HL-60 (cell line): ENCODE measurements at regions not wholly inside any gene's neighbourhood (a gene's known extent, or its start where the extent isn't known, plus 50 kb on each side); places are given as distances from the start of the nearest gene placed in this dataset.

Source experiments
- DNase-seq, 2 experiments: peaks; one replicate each; pipeline ENCODE4 v3.0.0-alpha.2; 2010 to 2020; ENCODE audit warnings: low read depth in 1 of 2, low spot score in 1 of 2
- H3K27ac ChIP-seq: fragments of 250-450 bp; sonication (Bioruptor Pico); replicated peaks from 2 replicates; pipeline ENCODE4 v1.5.1; 2020; ENCODE audit warnings: mild to moderate bottlenecking, moderate library complexity
- H3K27me3 ChIP-seq: fragments of 250-450 bp; sonication (Bioruptor Pico); 2 replicates; pipeline ENCODE4 v1.5.1; 2021; ENCODE audit warnings: mild to moderate bottlenecking, moderate library complexity; ENCODE audit not compliant: insufficient read depth, poor library complexity, severe bottlenecking
- H3K4me3 ChIP-seq: replicated peaks from 2 replicates; pipeline ENCODE4 v1.5.1; 2011; ENCODE audit warnings: mild to moderate bottlenecking, control low read depth, low read length; ENCODE audit not compliant: insufficient read depth
- GABPA ChIP-seq: IDR thresholded peaks from 2 replicates; pipeline ENCODE4 v1.6.1; 2012; ENCODE audit warnings: low read depth
- POLR2AphosphoS5 ChIP-seq: IDR thresholded peaks from 2 replicates; pipeline ENCODE4 v1.6.1; 2012; ENCODE audit warnings: low read depth
- SPI1 ChIP-seq: IDR thresholded peaks from 2 replicates; pipeline ENCODE4 v1.6.1; 2012; ENCODE audit warnings: low read depth, mild to moderate bottlenecking, borderline replicate concordance
- TF ChIP-seq, protein P1 (sequence below): IDR thresholded peaks from 2 replicates; pipeline ENCODE4 v1.6.1; 2012; ENCODE audit warnings: low read depth; ENCODE audit not compliant: insufficient replicate concordance
- TF ChIP-seq, protein P2 (sequence below): IDR thresholded peaks from one replicate; pipeline ENCODE4 v1.5.1; 2011; ENCODE audit warnings: low read length, control low read depth, inconsistent platforms; ENCODE audit not compliant: insufficient read depth

DNA sequence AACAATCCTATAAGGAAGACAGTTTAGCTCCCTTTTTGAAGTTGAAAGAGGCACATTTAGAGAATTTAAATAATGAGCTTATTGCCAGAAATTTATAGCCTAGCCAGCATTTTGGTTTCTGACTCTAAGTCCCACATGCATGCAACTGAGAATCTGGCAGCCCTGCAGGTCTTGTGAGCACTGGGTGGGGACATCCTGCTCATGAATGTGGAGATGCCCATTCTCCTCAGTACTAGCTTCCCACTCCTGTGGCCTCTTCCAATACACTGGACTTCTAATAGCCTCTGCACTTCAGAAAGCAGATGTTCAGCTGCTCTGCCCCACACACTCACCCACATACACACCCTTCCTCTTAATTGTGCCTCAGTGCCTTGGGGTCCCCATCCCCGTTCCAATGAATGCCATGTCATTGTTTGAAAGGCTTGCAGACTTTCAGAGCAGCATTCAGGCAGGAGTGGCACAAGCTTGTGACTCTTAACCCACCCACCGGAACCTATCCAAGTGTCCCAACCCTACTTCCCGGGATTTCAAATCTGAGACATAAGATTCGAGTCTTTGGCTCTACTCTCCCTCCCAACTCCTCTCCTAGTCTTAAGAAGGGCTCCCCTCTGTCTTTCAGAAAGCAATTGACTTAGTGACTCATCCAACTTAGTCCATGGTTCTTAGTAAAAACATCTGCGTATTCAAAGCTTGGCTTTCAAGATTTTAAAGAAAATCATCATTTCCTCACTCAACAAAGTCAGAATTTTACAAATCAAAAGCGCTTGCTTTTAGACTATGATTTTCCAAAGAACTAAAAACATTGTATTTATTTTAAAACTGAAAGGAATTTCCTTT lies 80.0 kb upstream of the FREM2 start:
- no peaks in the 10 kb centered on the region for H3K27me3 ChIP-seq
- no peak for DNase-seq
- no peak overlapping the region for H3K4me3 ChIP-seq
- H3K27ac ChIP-seq: no peak overlapping the region
- TF ChIP-seq GABPA (no peak), SPI1 (no peak), POLR2AphosphoS5 (no peak)
- TF ChIP-seq, protein P1, sequence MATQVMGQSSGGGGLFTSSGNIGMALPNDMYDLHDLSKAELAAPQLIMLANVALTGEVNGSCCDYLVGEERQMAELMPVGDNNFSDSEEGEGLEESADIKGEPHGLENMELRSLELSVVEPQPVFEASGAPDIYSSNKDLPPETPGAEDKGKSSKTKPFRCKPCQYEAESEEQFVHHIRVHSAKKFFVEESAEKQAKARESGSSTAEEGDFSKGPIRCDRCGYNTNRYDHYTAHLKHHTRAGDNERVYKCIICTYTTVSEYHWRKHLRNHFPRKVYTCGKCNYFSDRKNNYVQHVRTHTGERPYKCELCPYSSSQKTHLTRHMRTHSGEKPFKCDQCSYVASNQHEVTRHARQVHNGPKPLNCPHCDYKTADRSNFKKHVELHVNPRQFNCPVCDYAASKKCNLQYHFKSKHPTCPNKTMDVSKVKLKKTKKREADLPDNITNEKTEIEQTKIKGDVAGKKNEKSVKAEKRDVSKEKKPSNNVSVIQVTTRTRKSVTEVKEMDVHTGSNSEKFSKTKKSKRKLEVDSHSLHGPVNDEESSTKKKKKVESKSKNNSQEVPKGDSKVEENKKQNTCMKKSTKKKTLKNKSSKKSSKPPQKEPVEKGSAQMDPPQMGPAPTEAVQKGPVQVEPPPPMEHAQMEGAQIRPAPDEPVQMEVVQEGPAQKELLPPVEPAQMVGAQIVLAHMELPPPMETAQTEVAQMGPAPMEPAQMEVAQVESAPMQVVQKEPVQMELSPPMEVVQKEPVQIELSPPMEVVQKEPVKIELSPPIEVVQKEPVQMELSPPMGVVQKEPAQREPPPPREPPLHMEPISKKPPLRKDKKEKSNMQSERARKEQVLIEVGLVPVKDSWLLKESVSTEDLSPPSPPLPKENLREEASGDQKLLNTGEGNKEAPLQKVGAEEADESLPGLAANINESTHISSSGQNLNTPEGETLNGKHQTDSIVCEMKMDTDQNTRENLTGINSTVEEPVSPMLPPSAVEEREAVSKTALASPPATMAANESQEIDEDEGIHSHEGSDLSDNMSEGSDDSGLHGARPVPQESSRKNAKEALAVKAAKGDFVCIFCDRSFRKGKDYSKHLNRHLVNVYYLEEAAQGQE: no peak
- TF ChIP-seq, protein P2, sequence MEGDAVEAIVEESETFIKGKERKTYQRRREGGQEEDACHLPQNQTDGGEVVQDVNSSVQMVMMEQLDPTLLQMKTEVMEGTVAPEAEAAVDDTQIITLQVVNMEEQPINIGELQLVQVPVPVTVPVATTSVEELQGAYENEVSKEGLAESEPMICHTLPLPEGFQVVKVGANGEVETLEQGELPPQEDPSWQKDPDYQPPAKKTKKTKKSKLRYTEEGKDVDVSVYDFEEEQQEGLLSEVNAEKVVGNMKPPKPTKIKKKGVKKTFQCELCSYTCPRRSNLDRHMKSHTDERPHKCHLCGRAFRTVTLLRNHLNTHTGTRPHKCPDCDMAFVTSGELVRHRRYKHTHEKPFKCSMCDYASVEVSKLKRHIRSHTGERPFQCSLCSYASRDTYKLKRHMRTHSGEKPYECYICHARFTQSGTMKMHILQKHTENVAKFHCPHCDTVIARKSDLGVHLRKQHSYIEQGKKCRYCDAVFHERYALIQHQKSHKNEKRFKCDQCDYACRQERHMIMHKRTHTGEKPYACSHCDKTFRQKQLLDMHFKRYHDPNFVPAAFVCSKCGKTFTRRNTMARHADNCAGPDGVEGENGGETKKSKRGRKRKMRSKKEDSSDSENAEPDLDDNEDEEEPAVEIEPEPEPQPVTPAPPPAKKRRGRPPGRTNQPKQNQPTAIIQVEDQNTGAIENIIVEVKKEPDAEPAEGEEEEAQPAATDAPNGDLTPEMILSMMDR: no peak

GRCh38 chr13:38617936-38618335 lies 68.9 kb upstream of the FREM2 start:
- H3K4me3 ChIP-seq: no peak overlapping the region
- TF ChIP-seq GABPA: no peak
- no peak for TF ChIP-seq POLR2AphosphoS5
- no peak for TF ChIP-seq SPI1
- TF ChIP-seq, protein P2: no peak
- TF ChIP-seq, protein P1: no peak
- DNase-seq: no peak
- peaks cover 3% of the 10 kb centered on the region for H3K27me3 ChIP-seq
- no peak overlapping the region for H3K27ac ChIP-seq

- Histone ChIP-seq H3K4me3 (no peak overlapping the region), H3K27me3 (peaks cover 3% of the 10 kb centered on the region), H3K27ac (no peak overlapping the region)
- no peak for DNase-seq
- no peak for TF ChIP-seq POLR2AphosphoS5
- TF ChIP-seq, protein P1: no peak
- no peak for TF ChIP-seq SPI1
- TF ChIP-seq GABPA: no peak
- TF ChIP-seq, protein P2: no peak
These were observed 68.5 kb upstream of the FREM2 start for GRCh38 chr13:38618336-38618735.
